OCI-M1 (cell line): ENCODE measurements at regions not wholly inside any gene's neighbourhood (a gene's known extent, or its start where the extent isn't known, plus 50 kb on each side); places are given as distances from the start of the nearest gene placed in this dataset.

Experiments used
- DNase-seq: peaks from one replicate; lab custom pipeline; 2025; lab: John Stamatoyannopoulos, UW

GRCh38 chr6:33923857-33924514, 120.2 kb upstream of the MLN start:
- no peak for DNase-seq

DNA sequence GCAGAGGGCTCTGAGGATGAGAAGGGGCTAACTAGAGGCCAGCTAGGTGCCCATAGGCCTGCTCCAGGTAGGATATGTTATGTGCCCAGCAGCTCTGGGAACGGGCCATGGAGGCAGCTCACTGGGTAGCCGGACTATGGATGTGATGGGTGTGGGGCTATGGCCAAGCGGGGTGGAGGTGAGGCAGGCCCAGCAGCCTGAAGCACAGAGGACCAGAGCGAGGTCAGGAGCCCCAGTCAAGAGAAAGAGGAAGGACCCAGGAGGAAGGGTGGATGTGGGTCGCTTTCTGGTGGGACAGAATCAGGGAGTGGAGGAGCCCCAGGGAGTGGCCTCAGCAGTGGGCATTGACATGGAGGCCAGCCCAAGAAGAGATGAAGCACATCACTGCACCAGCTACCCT, 117.9 kb upstream of the MLN start:
- no peak for DNase-seq

- no peak for DNase-seq
Measured at GRCh38 chr6:33918175-33918695, 114.4 kb upstream of the MLN start.

GRCh38 chr6:33915134-33915533, 111.3 kb upstream of the MLN start:
- DNase-seq, result no peak

GRCh38 chr6:33914645-33915044, 110.8 kb upstream of the MLN start:
- DNase-seq, result peak; percentile 14

DNA sequence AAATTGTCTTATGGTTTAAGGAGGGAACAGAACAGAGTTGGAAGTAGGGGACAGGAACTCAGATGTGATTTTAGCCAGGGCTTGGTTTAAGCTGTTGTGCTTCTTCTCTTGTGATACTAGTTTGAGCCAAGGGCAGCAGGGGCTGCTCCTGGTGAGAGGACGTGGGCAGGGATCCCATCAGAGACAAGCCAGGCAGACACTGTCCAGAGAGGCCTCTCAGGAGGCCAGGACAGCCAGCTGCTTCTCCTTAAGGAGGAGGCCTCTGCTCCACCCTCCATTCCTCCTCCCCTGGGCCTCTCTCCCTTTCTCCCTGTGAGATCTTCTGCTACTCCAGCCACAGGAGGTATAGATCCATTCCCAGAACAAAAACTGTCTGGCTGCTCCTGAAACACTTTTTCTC, 108.4 kb upstream of the MLN start:
- no peak for DNase-seq

GRCh38 chr6:33911488-33911887, 107.7 kb upstream of the MLN start:
- no peak for DNase-seq

- DNase-seq, result no peak
Measured at GRCh38 chr6:33910594-33910993, 106.8 kb upstream of the MLN start.

DNA sequence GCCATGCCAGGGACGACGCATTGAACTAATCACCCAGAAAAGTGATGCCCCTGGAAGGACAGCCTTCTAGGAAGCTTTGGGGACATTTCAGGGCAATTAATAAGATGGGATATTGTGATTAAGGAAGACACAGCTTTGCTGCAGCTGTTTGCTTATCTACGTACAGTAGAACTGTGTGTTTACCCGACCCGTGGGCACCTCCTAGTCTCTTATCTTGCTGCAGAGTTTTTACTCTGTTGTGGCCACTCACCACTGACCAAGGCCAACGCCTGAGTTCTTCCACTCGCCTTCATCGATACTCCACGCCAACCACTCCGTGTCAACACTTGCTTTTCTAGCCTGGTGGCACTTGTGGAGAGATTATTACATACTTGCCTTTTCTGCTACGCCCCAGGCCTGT, 105.9 kb upstream of the MLN start:
- DNase-seq, result no peak

GRCh38 chr6:33908025-33908424, 104.2 kb upstream of the MLN start:
- no peak for DNase-seq

DNA sequence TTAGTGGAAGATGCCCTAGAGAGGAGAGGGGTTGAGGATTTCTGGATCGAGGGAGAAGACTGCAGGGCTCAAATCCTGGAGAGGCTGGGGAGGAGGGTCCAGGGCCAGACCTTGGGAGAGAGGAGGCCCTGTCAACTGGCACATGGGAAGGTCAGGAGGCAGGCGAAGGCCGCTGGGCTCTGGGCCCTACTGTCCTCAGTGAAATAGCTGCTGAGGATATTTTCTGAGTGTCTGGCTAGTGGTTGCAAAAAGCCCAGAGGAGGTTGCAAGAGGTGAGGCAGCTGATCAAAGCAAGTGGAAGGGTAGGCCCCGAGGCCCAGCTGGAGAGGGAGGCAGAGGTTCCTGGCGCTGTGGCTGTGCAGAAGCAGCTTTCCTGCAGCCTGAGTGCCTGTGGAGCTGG, 103.4 kb upstream of the MLN start:
- no peak for DNase-seq

DNA sequence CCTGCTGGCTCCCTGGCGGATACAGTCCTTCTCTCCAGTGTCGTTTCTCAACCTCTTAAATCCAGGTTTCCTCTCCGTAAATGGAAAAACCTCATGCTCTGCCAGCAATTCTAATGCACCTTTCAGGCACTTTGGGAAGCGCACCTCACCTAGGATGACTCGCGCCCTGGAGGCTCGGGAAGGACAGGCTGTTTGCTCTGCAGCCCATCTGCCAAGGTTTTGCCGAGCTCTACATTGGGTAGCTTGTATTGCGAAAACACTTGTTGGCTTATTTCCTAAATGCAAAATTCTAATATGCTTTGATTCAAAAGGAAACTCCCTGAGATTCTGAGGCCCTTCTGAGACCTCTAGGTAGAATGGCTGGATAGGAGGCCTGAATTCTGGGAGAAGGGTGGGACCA, 102.6 kb upstream of the MLN start:
- DNase-seq, result no peak

DNA sequence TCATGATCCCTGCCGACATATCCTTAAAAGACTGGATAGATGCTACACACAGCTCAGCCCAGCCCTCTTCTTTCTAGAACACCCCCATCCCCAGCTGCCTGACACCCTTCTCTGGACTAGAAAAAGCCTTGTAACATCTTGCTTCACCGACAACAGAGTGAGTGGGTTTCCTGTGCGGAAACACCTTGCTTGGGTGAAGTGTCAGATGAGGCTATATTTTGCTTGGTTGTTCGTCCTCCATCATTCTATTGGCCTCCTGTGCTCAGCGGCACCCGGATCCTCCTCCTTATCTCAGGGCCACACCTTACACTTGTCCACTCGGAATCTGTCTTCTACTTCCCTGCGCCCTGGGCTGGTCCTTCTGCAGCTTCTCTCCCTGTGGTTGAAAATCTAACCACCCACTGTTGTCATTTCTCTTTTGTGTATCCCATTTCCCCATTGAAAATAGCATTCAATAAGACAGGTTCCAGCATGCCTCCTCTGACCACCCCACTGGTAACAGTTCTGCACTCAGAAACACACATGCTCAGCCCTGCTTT, 101.3 kb upstream of the MLN start:
- DNase-seq, result peak; percentile 40

GRCh38 chr6:33904747-33905065, 100.9 kb upstream of the MLN start:
- no peak for DNase-seq

DNA sequence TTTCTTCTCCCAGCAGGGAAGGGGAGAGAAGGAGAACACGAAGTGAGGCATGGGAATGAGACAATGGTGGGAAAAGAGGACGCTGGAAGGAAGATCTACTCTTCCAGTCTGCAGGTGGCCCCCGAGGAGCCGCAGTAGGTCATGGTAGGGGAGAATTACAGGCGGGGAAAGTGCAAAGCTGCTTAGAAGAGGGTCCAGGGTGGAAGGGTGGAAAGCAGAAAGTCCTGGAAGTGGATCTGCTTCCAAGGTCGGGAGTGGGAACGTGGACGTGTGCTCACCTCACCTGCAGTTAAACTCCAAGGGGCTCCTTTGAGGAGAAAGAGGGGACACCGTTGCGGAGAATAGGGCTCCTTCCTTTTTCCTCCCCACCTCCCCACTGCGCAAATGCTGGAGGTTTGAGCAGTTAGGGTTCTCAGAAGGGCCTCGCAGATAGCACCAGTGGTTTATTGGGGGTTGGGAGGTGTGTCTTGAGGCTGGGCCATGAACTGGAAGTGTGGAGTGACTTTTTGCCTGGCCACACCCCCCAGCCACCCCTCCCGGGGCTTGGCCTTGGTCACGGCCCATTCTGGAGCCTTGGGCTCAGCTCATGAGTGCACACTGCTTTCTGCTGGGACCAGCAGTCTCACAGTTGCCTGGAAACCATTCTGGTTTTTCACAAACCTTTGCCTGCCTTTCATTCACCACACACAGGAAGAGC, 100.4 kb upstream of the MLN start:
- DNase-seq, result peak; percentile 62

- no peak for DNase-seq
Measured at GRCh38 chr6:33903579-33903978, 99.8 kb upstream of the MLN start.

DNA sequence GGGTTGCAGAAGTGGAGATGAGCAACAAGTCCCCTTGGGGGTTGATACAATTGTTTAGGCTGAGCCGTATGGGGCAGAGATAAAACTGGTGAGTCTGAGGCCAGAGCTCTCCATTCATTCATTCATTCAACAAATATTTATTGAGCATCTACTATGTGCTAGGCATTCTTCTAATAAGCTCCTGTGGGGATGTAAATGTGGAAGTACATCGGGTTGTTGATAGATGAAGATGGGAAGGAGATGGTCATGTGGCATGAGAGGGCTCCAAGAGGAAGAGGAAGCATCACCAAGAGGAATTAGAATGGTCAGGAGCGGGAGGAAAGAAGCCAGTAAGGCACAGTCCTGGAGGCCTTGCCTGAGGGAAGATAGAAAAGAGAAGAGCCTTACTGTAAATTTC, 98.7 kb upstream of the MLN start:
- no peak for DNase-seq

GRCh38 chr6:33901822-33902456, 98.1 kb upstream of the MLN start:
- DNase-seq, result peak; percentile 46

DNA sequence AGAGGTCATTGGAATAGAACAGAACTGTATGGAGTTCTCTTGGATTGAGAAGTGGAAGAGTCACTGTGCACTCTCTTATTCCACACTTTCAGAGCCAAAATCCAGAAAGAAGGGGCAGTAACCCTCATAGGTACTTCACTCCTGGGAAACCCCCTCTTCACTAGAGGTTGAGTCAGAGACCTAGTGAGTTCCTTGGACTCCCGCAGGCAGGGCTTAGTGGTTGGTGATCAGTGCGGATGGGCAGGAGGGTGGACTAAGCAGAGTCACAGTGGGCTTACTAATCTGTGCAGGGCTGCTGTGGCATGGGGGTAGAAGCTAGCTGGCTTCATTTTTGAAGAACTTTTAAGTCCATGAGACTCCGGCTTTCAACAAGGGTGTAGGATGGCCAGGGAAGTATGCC, 95.0 kb upstream of the MLN start:
- DNase-seq, result no peak

DNA sequence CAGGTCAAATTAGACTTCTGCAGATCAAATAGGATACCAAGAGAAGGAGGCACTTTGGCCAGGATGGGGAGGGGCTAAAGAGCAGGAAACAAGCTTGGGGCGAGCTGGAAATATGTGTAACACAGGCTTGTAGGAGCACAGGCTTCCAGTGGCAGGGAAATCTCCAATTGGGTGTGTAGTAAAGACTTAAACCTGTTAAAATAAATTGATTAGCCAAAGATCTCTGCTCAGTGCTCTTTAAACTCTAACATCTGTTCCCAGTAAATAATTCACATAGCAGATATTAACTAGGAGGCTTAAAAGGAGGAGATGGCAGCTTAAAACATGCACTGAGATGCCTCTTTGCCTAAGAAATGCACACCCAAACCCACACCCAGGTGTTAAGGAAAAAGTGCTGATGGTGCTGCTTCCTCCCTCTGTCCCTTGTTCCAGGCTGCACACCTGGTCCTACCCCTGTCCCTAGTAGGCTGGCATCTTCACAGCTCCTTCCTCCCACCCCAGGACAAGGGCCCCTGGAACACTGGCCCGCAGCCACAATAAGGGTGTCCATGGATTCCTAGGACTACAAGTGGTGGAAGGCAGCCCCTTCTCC, 93.5 kb upstream of the MLN start:
- DNase-seq, result no peak

- no peak for DNase-seq
Measured at GRCh38 chr6:33896391-33897188, 92.8 kb upstream of the MLN start.

GRCh38 chr6:33895988-33896387, 92.2 kb upstream of the MLN start:
- no peak for DNase-seq
